ENCODE measurements at regions not wholly inside any gene's neighbourhood (a gene's known extent, or its start where the extent isn't known, plus 50 kb on each side); places are given as distances from the start of the nearest gene placed in this dataset.

- no peak for DNase-seq
- no peaks in the 10 kb centered on the region for H3K79me1 ChIP-seq (ENCODE audit: low read length)
- H2BK120ac ChIP-seq (ENCODE audit: insufficient read depth, low read length, poor library complexity): no peak overlapping the region
- H3K18ac ChIP-seq (ENCODE audit: low read length): no peak overlapping the region
- no peaks in the 10 kb centered on the region for H3K36me3 ChIP-seq (ENCODE audit: control insufficient read depth in 1 of 2, insufficient read depth in 2 of 2, low read length in 2 of 2)
- no peak overlapping the region for H3K27ac ChIP-seq (ENCODE audit: low read depth, low read length)
- H3K4me2 ChIP-seq (ENCODE audit: low read length): no peak overlapping the region
- H3K9me3 ChIP-seq (ENCODE audit: insufficient read depth, low read depth, low read length): no peaks in the 10 kb centered on the region
- no peak overlapping the region for H4K8ac ChIP-seq (ENCODE audit: low read depth, low read length)
- no peak overlapping the region for H4K12ac ChIP-seq (ENCODE audit: low read depth, low read length)
- H3K9ac ChIP-seq (ENCODE audit: low read length): no peak overlapping the region
- H3K4me3 ChIP-seq (ENCODE audit: low read depth, low read length): no peak overlapping the region
- H3K23ac ChIP-seq (ENCODE audit: low read length): no peak overlapping the region
- WGBS (ENCODE audit: extremely low coverage, insufficient coverage, insufficient read length): no CpG with 5 or more reads among the region's 1 CpG
- H4K91ac ChIP-seq (ENCODE audit: low read depth, low read length): no peak overlapping the region
- no peak overlapping the region for H3K4ac ChIP-seq (ENCODE audit: low read depth, low read length)
- H3K27me3 ChIP-seq (ENCODE audit: insufficient read depth, low read length): no peaks in the 10 kb centered on the region
- H3K79me2 ChIP-seq (ENCODE audit: control insufficient read depth, insufficient read depth, low read length, poor library complexity): no peaks in the 10 kb centered on the region
- peaks cover 0 to 3% of the 10 kb centered on the region in 2 experiments for H3K4me1 ChIP-seq (ENCODE audit: control insufficient read depth in 1 of 2, insufficient read depth in 2 of 2, low read length in 2 of 2)
- no peak overlapping the region for H2BK12ac ChIP-seq (ENCODE audit: low read length)
- no peak overlapping the region for H2AK5ac ChIP-seq (ENCODE audit: low read length)
- no peak overlapping the region for H2BK5ac ChIP-seq (ENCODE audit: low read depth, low read length, poor library complexity)
- H3K14ac ChIP-seq (ENCODE audit: low read length): no peak overlapping the region
- H2AFZ ChIP-seq (ENCODE audit: insufficient read depth, low read length, poor library complexity): no peak overlapping the region
These were observed 153.2 kb downstream of the ZNF486 start for GRCh38 chr19:20320191-20320590.

GRCh38 chr19:20318616-20319015 lies 151.6 kb downstream of the ZNF486 start:
- Histone ChIP-seq H3K4ac (ENCODE audit: low read depth, low read length) (no peak overlapping the region), H2BK120ac (ENCODE audit: insufficient read depth, low read length, poor library complexity) (no peak overlapping the region), H3K9ac (ENCODE audit: low read length) (no peak overlapping the region), H4K12ac (ENCODE audit: low read depth, low read length) (no peak overlapping the region), H4K91ac (ENCODE audit: low read depth, low read length) (no peak overlapping the region), H3K9me3 (ENCODE audit: insufficient read depth, low read depth, low read length) (no peaks in the 10 kb centered on the region), H3K79me2 (ENCODE audit: control insufficient read depth, insufficient read depth, low read length, poor library complexity) (no peaks in the 10 kb centered on the region), H3K27me3 (ENCODE audit: insufficient read depth, low read length) (no peaks in the 10 kb centered on the region), H2AFZ (ENCODE audit: insufficient read depth, low read length, poor library complexity) (no peak overlapping the region), H3K36me3 (ENCODE audit: control insufficient read depth in 1 of 2, insufficient read depth in 2 of 2, low read length in 2 of 2) (no peaks in the 10 kb centered on the region), H4K8ac (ENCODE audit: low read depth, low read length) (no peak overlapping the region), H3K79me1 (ENCODE audit: low read length) (no peaks in the 10 kb centered on the region), H3K27ac (ENCODE audit: low read depth, low read length) (no peak overlapping the region), H3K4me2 (ENCODE audit: low read length) (no peak overlapping the region), H3K23ac (ENCODE audit: low read length) (no peak overlapping the region), H3K4me1 (ENCODE audit: control insufficient read depth in 1 of 2, insufficient read depth in 2 of 2, low read length in 2 of 2) (no peaks in the 10 kb centered on the region), H3K14ac (ENCODE audit: low read length) (no peak overlapping the region), H3K18ac (ENCODE audit: low read length) (no peak overlapping the region), H3K4me3 (ENCODE audit: low read depth, low read length) (no peak overlapping the region), H2BK12ac (ENCODE audit: low read length) (no peak overlapping the region), H2AK5ac (ENCODE audit: low read length) (no peak overlapping the region), H2BK5ac (ENCODE audit: low read depth, low read length, poor library complexity) (no peak overlapping the region)
- peak in 1 of 2 donors; percentile 61 for DNase-seq
- WGBS (ENCODE audit: extremely low coverage, insufficient coverage, insufficient read length): no CpG with 5 or more reads among the region's 3 CpGs

- Histone ChIP-seq H3K79me1 (ENCODE audit: low read length) (no peaks in the 10 kb centered on the region), H2AFZ (ENCODE audit: insufficient read depth, low read length, poor library complexity) (no peak overlapping the region), H3K79me2 (ENCODE audit: control insufficient read depth, insufficient read depth, low read length, poor library complexity) (no peaks in the 10 kb centered on the region), H3K18ac (ENCODE audit: low read length) (no peak overlapping the region), H3K4ac (ENCODE audit: low read depth, low read length) (no peak overlapping the region), H3K27ac (ENCODE audit: low read depth, low read length) (no peak overlapping the region), H2BK12ac (ENCODE audit: low read length) (no peak overlapping the region), H2BK5ac (ENCODE audit: low read depth, low read length, poor library complexity) (no peak overlapping the region), H2AK5ac (ENCODE audit: low read length) (no peak overlapping the region), H3K27me3 (ENCODE audit: insufficient read depth, low read length) (no peaks in the 10 kb centered on the region), H3K4me1 (ENCODE audit: control insufficient read depth in 1 of 2, insufficient read depth in 2 of 2, low read length in 2 of 2) (no peaks in the 10 kb centered on the region), H3K14ac (ENCODE audit: low read length) (no peak overlapping the region), H3K23ac (ENCODE audit: low read length) (no peak overlapping the region), H3K4me2 (ENCODE audit: low read length) (no peak overlapping the region), H2BK120ac (ENCODE audit: insufficient read depth, low read length, poor library complexity) (no peak overlapping the region), H3K9me3 (ENCODE audit: insufficient read depth, low read depth, low read length) (no peaks in the 10 kb centered on the region), H4K91ac (ENCODE audit: low read depth, low read length) (no peak overlapping the region), H3K4me3 (ENCODE audit: low read depth, low read length) (no peak overlapping the region), H4K8ac (ENCODE audit: low read depth, low read length) (no peak overlapping the region), H3K36me3 (ENCODE audit: control insufficient read depth in 1 of 2, insufficient read depth in 2 of 2, low read length in 2 of 2) (no peaks in the 10 kb centered on the region), H4K12ac (ENCODE audit: low read depth, low read length) (no peak overlapping the region), H3K9ac (ENCODE audit: low read length) (no peak overlapping the region)
- no peak for DNase-seq
- WGBS (ENCODE audit: extremely low coverage, insufficient coverage, insufficient read length): no CpG with 5 or more reads among the region's 6 CpGs
These were observed 148.5 kb downstream of the ZNF486 start for GRCh38 chr19:20315543-20315942.

- Histone ChIP-seq H2BK120ac (ENCODE audit: insufficient read depth, low read length, poor library complexity) (no peak overlapping the region), H2AFZ (ENCODE audit: insufficient read depth, low read length, poor library complexity) (no peak overlapping the region), H4K8ac (ENCODE audit: low read depth, low read length) (no peak overlapping the region), H3K9me3 (ENCODE audit: insufficient read depth, low read depth, low read length) (no peaks in the 10 kb centered on the region), H2AK5ac (ENCODE audit: low read length) (no peak overlapping the region), H3K4ac (ENCODE audit: low read depth, low read length) (no peak overlapping the region), H3K18ac (ENCODE audit: low read length) (no peak overlapping the region), H3K79me1 (ENCODE audit: low read length) (no peaks in the 10 kb centered on the region), H2BK12ac (ENCODE audit: low read length) (no peak overlapping the region), H2BK5ac (ENCODE audit: low read depth, low read length, poor library complexity) (no peak overlapping the region), H4K91ac (ENCODE audit: low read depth, low read length) (no peak overlapping the region), H3K79me2 (ENCODE audit: control insufficient read depth, insufficient read depth, low read length, poor library complexity) (no peaks in the 10 kb centered on the region), H3K14ac (ENCODE audit: low read length) (no peak overlapping the region), H3K4me3 (ENCODE audit: low read depth, low read length) (no peak overlapping the region), H3K9ac (ENCODE audit: low read length) (no peak overlapping the region), H3K27ac (ENCODE audit: low read depth, low read length) (no peak overlapping the region), H3K4me1 (ENCODE audit: control insufficient read depth in 1 of 2, insufficient read depth in 2 of 2, low read length in 2 of 2) (no peaks in the 10 kb centered on the region), H3K27me3 (ENCODE audit: insufficient read depth, low read length) (no peaks in the 10 kb centered on the region), H3K4me2 (ENCODE audit: low read length) (no peak overlapping the region), H3K36me3 (ENCODE audit: control insufficient read depth in 1 of 2, insufficient read depth in 2 of 2, low read length in 2 of 2) (no peaks in the 10 kb centered on the region), H3K23ac (ENCODE audit: low read length) (no peak overlapping the region), H4K12ac (ENCODE audit: low read depth, low read length) (no peak overlapping the region)
- DNase-seq: no peak
- WGBS (ENCODE audit: extremely low coverage, insufficient coverage, insufficient read length): no CpG with 5 or more reads among the region's 5 CpGs
These were observed 146.9 kb downstream of the ZNF486 start for GRCh38 chr19:20313894-20314293.
